OCI-LY7 (cell line): ENCODE measurements at regions not wholly inside any gene's neighbourhood (a gene's known extent, or its start where the extent isn't known, plus 50 kb on each side); places are given as distances from the start of the nearest gene placed in this dataset.

Experiments
- BruUV-seq: library from RNA; stranded (reverse); fragments of 400-500 nt; replicated peaks from 2 replicates; lab custom pipeline; 2021; lab: Mats Ljungman, UMichigan
- CTCF ChIA-PET: fragments of 300-600 bp; sonication (Branson Sonifier 250); formaldehyde crosslinking; loops from one replicate; lab custom pipeline; 2022; ENCODE audit warnings: antibody characterized with exemption; ENCODE audit not compliant: unreplicated experiment; lab: Charles Lee
- POLR2A ChIA-PET: fragments of 300-600 bp; sonication (Branson Sonifier 250); formaldehyde crosslinking; loops from one replicate; lab custom pipeline; 2022; ENCODE audit warnings: antibody characterized with exemption; lab: Charles Lee
- DNase-seq: peaks from one replicate; pipeline ENCODE4 v3.0.0-alpha.2; 2015; ENCODE audit warnings: low spot score
- H2AFZ ChIP-seq: fragments of 200-600 bp; sonication (generic), shearing (Covaris generic); 2 replicates; pipeline ENCODE4 v1.6.1; 2014; ENCODE audit warnings: mild to moderate bottlenecking, antibody characterized with exemption, low read length, moderate library complexity
- H3K27ac ChIP-seq: fragments of 200-600 bp; sonication (generic); 2 replicates; pipeline ENCODE4 v1.5.1; 2014; ENCODE audit warnings: mixed run types, low read depth, mild to moderate bottlenecking, moderate library complexity, low read length, inconsistent platforms; ENCODE audit not compliant: poor library complexity, severe bottlenecking
- H3K36me3 ChIP-seq: fragments of 200-600 bp; sonication (generic); 2 replicates; pipeline ENCODE4 v1.6.1; 2014; ENCODE audit warnings: mild to moderate bottlenecking, antibody characterized with exemption, low read length, moderate library complexity, mixed read lengths; ENCODE audit not compliant: insufficient read depth
- H3K4me1 ChIP-seq: fragments of 200-600 bp; sonication (generic); 2 replicates; pipeline ENCODE4 v1.5.1; 2014; ENCODE audit warnings: mild to moderate bottlenecking, low read length; ENCODE audit not compliant: insufficient read depth, poor library complexity, severe bottlenecking
- H3K4me2 ChIP-seq: fragments of 200-600 bp; sonication (generic); 2 replicates; pipeline ENCODE4 v1.6.1; 2014; ENCODE audit warnings: mild to moderate bottlenecking, low read length
- H3K4me3 ChIP-seq: fragments of 200-600 bp; sonication (generic); 2 replicates; pipeline ENCODE4 v1.5.1; 2014; ENCODE audit warnings: mild to moderate bottlenecking, low read depth, low read length; ENCODE audit not compliant: poor library complexity, severe bottlenecking
- H3K79me2 ChIP-seq: fragments of 200-600 bp; sonication (generic); 2 replicates; pipeline ENCODE4 v1.6.1; 2016; ENCODE audit warnings: low read depth, mild to moderate bottlenecking, low read length, moderate library complexity, mixed read lengths; ENCODE audit not compliant: insufficient read depth
- H3K9me2 ChIP-seq: fragments of 200-600 bp; sonication (generic); 2 replicates; pipeline ENCODE4 v1.6.1; 2016; ENCODE audit warnings: mild to moderate bottlenecking, low read length, mixed read lengths; ENCODE audit not compliant: insufficient read depth
- H3K9me3 ChIP-seq: fragments of 200-600 bp; sonication (generic); 2 replicates; pipeline ENCODE4 v1.6.1; 2014; ENCODE audit warnings: mild to moderate bottlenecking, mixed run types, low read length, mixed read lengths
- H4K20me1 ChIP-seq: fragments of 200-600 bp; sonication (generic); 2 replicates; pipeline ENCODE4 v1.6.1; 2014; ENCODE audit warnings: mild to moderate bottlenecking, antibody characterized with exemption, low read length, moderate library complexity, mixed read lengths; ENCODE audit not compliant: insufficient read depth
- CTCF ChIP-seq: fragments of 200-600 bp; sonication (generic); conservative IDR thresholded peaks from 2 replicates; pipeline ENCODE4 v1.5.1; 2014; ENCODE audit warnings: mild to moderate bottlenecking, antibody characterized with exemption, low read length, moderate library complexity, mixed read lengths
- EZH2phosphoT487 ChIP-seq: fragments of 200-600 bp; sonication (generic); IDR thresholded peaks from 2 replicates; pipeline ENCODE4 v1.6.1; 2018; ENCODE audit warnings: low read depth, borderline replicate concordance, mild to moderate bottlenecking, mixed run types, antibody characterized with exemption, low read length, moderate library complexity, mixed read lengths
- intact Hi-C: fragments of 100-400 bp; cut with micrococcal nuclease; formaldehyde crosslinking; loops from one replicate; pipeline ENCODE4 v1.10.0; 2022; ENCODE audit not compliant: unreplicated experiment

GRCh38 chr2:20136149-20136548 is 84.7 kb upstream of the LAPTM4A start:
- Histone ChIP-seq H2AFZ (no peak overlapping the region), H3K4me1 (no peaks in the 10 kb centered on the region), H3K4me2 (no peak overlapping the region), H3K79me2 (no peaks in the 10 kb centered on the region), H3K9me2 (no peaks in the 10 kb centered on the region), H3K36me3 (no peaks in the 10 kb centered on the region), H3K4me3 (no peak overlapping the region), H3K9me3 (no peaks in the 10 kb centered on the region), H4K20me1 (no peaks in the 10 kb centered on the region), H3K27ac (no peak overlapping the region)
- BruUV-seq: no TSS peak
- TF ChIP-seq CTCF (no peak), EZH2phosphoT487 (no peak)
- intact Hi-C loops: loop anchor here (5.0 to 10.0 kb wide), 2 partner anchors 89 to 191 kb away; partner anchors contain the start of gene SDC1
- CTCF ChIA-PET: no interaction called here
- POLR2A ChIA-PET: interaction anchor here (0.7 kb wide), 1 partner anchor 382 kb away, joined by 3 read pairs; no protein-coding TSS in a partner anchor
- DNase-seq: no peak

- no TSS peak for BruUV-seq
- peak; percentile 55 for DNase-seq
- H3K9me3 ChIP-seq: no peaks in the 10 kb centered on the region
- no peaks in the 10 kb centered on the region for H4K20me1 ChIP-seq
- H3K4me2 ChIP-seq: no peak overlapping the region
- no peak overlapping the region for H3K27ac ChIP-seq
- no peaks in the 10 kb centered on the region for H3K4me1 ChIP-seq
- intact Hi-C loops: loop anchor here (5.0 to 10.0 kb wide), 2 partner anchors 89 to 192 kb away; partner anchors contain the start of gene SDC1
- H3K36me3 ChIP-seq: no peaks in the 10 kb centered on the region
- H3K79me2 ChIP-seq: no peaks in the 10 kb centered on the region
- H3K4me3 ChIP-seq: no peak overlapping the region
- POLR2A ChIA-PET: interaction anchor here (0.6 to 0.7 kb wide), 2 partner anchors 383 to 1247 kb away, joined by 3 read pairs; no protein-coding TSS in a partner anchor
- TF ChIP-seq CTCF (peak; percentile 76), EZH2phosphoT487 (no peak)
- no peaks in the 10 kb centered on the region for H3K9me2 ChIP-seq
- H2AFZ ChIP-seq: no peak overlapping the region
- CTCF ChIA-PET: no interaction called here
These were observed 84.2 kb upstream of the LAPTM4A start for GRCh38 chr2:20135631-20136050.

- Histone ChIP-seq H3K79me2 (no peaks in the 10 kb centered on the region), H3K27ac (no peak overlapping the region), H2AFZ (no peak overlapping the region), H3K36me3 (no peaks in the 10 kb centered on the region), H3K4me1 (no peaks in the 10 kb centered on the region), H3K9me2 (no peaks in the 10 kb centered on the region), H4K20me1 (no peaks in the 10 kb centered on the region), H3K9me3 (no peaks in the 10 kb centered on the region), H3K4me2 (no peak overlapping the region), H3K4me3 (no peak overlapping the region)
- POLR2A ChIA-PET: interaction anchor here (0.7 kb wide), 1 partner anchor 751 kb away, joined by 3 read pairs; no protein-coding TSS in a partner anchor
- DNase-seq: no peak
- BruUV-seq: no TSS peak
- TF ChIP-seq CTCF: no peak
- intact Hi-C loops: loop anchor here (10.0 kb wide), 1 partner anchor 92 kb away; the partner anchor contains the start of gene SDC1
- CTCF ChIA-PET: no interaction called here
These were observed 81.6 kb upstream of the LAPTM4A start for GRCh38 chr2:20132990-20133535.
